Mucosa of descending colon (tissue), 3 donors: ENCODE measurements at regions not wholly inside any gene's neighbourhood (a gene's known extent, or its start where the extent isn't known, plus 50 kb on each side); places are given as distances from the start of the nearest gene placed in this dataset.
A peak's percentile ranks its signal among the peaks of the same experiment; 100 is the strongest.
"Not testable (repeated sequence)": the region's sequence is repeated elsewhere in the genome, so short reads cannot be mapped to it uniquely, and the experiment has no call there.

ENCODE experiments used
- ATAC-seq: fragments of 200-7000 bp; cut with Tn5 transposase; one replicate; pipeline ENCODE4 v1.9.1; 2020; ENCODE audit warnings: mild to moderate bottlenecking, moderate library complexity
- DNase-seq, 3 donors: peaks; one replicate each; pipeline ENCODE4 v3.0.0-alpha.2; 2020
- H3K36me3 ChIP-seq: fragments of 200-600 bp; one replicate; pipeline ENCODE4 v1.8.0; 2021; ENCODE audit warnings: low read depth, mild to moderate bottlenecking
- H3K4me1 ChIP-seq: fragments of 200-600 bp; one replicate; pipeline ENCODE4 v1.8.0; 2021; ENCODE audit warnings: low read depth, mild to moderate bottlenecking
- H3K4me3 ChIP-seq: fragments of 200-600 bp; one replicate; pipeline ENCODE4 v1.8.0; 2021; ENCODE audit warnings: mild to moderate bottlenecking
- H3K9me3 ChIP-seq: fragments of 200-600 bp; one replicate; pipeline ENCODE4 v1.8.0; 2021; ENCODE audit warnings: mild to moderate bottlenecking
- intact Hi-C, 2 donors: fragments of 100-400 bp; cut with DNase I in 1 of 2; cut with micrococcal nuclease in 1 of 2; formaldehyde crosslinking; loops; one replicate each; pipeline versions ENCODE4 v1.11.0 to v1.11.1; 2022; cut with DNase I, micrococcal nuclease
- TF ChIP-seq, protein P1 (sequence below): fragments of 200-600 bp; IDR thresholded peaks from one replicate; pipeline ENCODE4 v1.8.0; 2022; ENCODE audit warnings: antibody characterized with exemption, mild to moderate bottlenecking
- donor health status: DM: no; HTN: no; CAD: no; lungs with moderate emphysema.
- donor health status: DM: no; HTN: no; CAD: no.
- donor health status: DM: no; HTN: yes; CAD: no.

GRCh38 chr4:128648021-128648420 is 161.5 kb upstream of the JADE1 start:
- Histone ChIP-seq H3K9me3 (no peaks in the 10 kb centered on the region), H3K36me3 (no peaks in the 10 kb centered on the region), H3K4me3 (no peak overlapping the region), H3K4me1 (peaks cover 14% of the 10 kb centered on the region)
- ATAC-seq: no peak
- no peak for DNase-seq
- TF ChIP-seq, protein P1, sequence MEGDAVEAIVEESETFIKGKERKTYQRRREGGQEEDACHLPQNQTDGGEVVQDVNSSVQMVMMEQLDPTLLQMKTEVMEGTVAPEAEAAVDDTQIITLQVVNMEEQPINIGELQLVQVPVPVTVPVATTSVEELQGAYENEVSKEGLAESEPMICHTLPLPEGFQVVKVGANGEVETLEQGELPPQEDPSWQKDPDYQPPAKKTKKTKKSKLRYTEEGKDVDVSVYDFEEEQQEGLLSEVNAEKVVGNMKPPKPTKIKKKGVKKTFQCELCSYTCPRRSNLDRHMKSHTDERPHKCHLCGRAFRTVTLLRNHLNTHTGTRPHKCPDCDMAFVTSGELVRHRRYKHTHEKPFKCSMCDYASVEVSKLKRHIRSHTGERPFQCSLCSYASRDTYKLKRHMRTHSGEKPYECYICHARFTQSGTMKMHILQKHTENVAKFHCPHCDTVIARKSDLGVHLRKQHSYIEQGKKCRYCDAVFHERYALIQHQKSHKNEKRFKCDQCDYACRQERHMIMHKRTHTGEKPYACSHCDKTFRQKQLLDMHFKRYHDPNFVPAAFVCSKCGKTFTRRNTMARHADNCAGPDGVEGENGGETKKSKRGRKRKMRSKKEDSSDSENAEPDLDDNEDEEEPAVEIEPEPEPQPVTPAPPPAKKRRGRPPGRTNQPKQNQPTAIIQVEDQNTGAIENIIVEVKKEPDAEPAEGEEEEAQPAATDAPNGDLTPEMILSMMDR: no peak
- intact Hi-C loops: no loop called here

DNA sequence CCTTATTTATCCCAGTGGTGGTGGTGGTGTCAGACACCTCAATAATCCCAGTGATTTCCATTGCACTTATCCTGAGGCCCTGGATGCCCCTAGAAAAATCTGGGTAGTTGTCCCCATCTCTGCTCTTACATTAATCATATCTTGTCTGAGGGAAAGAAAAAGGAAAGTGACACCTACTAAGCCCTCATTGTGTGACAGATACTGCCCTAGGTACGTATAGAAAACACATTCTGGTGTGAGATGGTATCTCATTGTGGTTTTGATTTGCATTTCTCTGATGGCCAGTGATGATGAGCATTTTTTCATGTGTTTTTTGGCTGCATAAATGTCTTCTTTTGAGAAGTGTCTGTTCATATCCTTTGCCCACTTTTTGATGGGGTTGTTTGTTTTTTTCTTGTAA is 162.6 kb upstream of the JADE1 start:
- H3K9me3 ChIP-seq, H3K4me3 ChIP-seq, ATAC-seq, intact Hi-C loops, H3K36me3 ChIP-seq, DNase-seq: not testable (repeated sequence)
- H3K4me1 ChIP-seq: peaks cover 12% of the 10 kb centered on the region

DNA sequence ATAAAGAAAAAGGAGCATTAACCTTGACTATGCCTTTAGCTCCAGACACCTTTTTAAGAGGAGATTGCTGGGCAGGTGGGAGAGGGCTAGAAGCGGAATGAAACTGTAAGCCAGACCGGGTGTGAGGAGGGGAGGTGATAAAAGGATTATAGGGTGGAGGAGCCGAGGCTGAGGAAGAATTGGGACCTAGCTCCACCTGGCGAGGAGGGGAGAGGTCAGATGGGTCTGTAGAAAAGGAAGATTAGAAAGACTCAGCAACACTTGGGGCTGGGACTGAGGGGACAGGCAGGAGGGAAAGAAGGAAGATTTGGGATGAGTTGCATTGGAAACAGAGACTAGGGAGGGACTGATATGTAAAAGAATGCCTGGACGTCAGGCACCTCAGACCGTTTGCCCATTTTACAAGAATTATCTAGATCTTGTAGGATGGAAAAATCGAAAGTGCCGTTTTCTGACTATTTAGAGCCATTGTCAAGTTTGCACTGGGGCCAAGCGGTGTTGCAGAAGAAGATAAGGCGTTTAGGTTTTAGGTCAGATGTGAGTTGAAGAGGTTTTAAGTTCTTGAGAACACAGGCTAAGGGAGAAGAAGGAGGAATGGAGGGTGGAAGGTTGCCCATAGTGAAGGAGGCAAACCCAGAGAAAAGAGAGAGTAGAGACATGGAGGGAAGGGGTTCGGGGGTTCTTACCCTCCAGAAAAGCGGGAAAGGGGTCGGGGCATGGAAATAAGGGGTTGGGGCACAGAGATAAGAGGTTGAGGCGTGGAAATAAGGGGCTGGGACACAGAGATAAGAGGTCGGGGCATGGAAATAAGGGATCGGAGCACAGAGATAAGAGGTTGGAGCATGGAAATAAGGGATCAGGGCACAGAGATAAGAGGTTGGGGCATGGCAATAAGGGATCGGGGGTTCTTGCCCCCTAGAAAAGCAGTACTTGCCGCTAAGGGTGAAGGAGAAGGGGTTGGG is 164.5 kb upstream of the JADE1 start:
- intact Hi-C loops, H3K4me3 ChIP-seq, DNase-seq, H3K9me3 ChIP-seq, ATAC-seq, H3K36me3 ChIP-seq: not testable (repeated sequence)
- H3K4me1 ChIP-seq: peaks cover 11% of the 10 kb centered on the region

DNA sequence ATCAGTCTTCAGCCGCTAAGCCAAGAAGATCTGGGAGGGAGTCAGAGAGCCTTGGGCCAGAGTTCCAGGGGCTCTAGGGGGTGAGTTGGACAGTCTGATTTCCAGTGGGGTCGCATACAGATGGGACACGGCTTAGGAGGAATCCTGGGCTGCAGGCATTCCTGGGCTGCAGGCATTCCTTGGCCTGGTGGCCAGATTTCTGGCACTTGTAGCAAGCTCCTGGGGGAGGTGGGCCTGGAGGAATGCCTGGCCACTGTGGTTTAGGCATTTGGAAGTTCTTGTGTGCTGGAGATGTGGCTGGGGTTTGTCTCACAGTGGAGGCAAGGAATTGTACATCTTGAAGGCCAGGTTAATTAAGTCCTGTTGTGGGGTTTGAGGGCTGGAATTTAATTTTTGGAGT is 165.4 kb upstream of the JADE1 start:
- H3K36me3 ChIP-seq, ATAC-seq, H3K9me3 ChIP-seq, H3K4me1 ChIP-seq, intact Hi-C loops, H3K4me3 ChIP-seq, DNase-seq: not testable (repeated sequence)

GRCh38 chr4:128641566-128641965 is 167.9 kb upstream of the JADE1 start:
- DNase-seq, ATAC-seq, H3K36me3 ChIP-seq: not testable (repeated sequence)

DNA sequence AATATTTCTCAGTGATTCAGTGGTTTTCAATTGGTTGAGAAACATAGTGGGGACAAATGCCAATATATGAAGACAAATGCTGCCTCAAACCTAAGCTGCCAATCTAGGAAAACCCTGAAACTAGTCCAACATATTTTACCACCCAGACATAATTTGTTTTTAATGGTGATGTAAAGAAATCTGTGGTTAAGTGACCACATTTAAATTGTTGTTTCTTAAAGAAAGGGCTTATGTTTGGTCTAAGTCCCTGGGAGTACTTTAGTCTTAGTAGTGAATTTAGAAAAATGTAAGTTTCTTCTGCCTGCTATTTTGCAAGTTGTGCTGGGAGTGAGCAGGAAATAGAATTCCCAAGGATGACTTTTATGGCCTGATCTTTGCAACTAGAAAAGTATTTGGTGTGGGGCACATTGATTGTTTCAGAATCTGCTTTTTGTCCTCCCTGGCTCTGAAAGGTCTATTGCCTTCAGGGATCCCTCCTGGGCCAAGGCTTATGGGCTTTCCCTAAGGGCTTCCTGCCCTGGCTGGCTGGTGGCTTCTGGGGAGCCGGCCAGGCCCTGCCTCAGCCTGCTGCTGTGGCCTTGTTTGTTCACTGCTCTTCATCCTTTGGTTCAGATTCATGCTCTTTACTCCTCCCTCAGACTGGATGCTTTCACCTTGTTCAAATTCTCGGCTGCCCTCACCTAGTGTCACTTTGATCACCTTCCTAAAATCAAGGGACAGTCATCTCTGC is 169.8 kb upstream of the JADE1 start:
- ATAC-seq: peak; percentile 35
- intact Hi-C loops: no loop called here
- Histone ChIP-seq H3K36me3 (no peaks in the 10 kb centered on the region), H3K4me1 (peaks cover 5% of the 10 kb centered on the region), H3K4me3 (no peak overlapping the region), H3K9me3 (no peaks in the 10 kb centered on the region)
- TF ChIP-seq, protein P1: no peak
- no peak for DNase-seq

More at GRCh38 chr4:128641566-128641965, 167.9 kb upstream of the JADE1 start:
- H3K9me3 ChIP-seq, intact Hi-C loops, H3K4me3 ChIP-seq, H3K4me1 ChIP-seq: not testable (repeated sequence)

DNA sequence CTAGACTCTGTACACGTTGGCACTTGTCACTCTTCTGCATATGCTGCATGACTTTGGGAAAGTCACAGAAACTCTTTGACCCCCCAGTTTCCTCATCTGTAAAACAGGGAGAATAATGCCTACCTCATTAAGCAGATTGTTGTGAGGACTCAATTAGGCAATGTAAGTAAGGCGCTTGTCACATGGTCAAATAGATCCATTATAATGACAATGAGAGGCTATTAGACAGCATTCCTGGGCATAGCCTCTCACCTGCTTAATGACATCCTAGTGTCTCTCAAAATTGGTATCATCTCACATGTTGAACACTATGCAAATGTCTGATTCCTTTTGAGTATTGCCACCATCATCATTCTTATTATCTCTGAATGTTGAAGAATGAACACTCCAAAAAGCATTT is 172.6 kb upstream of the JADE1 start:
- no peak overlapping the region for H3K4me3 ChIP-seq
- DNase-seq (no peak), ATAC-seq (no peak)
- TF ChIP-seq, protein P1: no peak
- H3K36me3 ChIP-seq: no peaks in the 10 kb centered on the region
- H3K4me1 ChIP-seq: peaks cover 11% of the 10 kb centered on the region
- intact Hi-C loops: no loop called here
- H3K9me3 ChIP-seq: no peaks in the 10 kb centered on the region
